Naive thymus-derived CD4-positive, alpha-beta T cell (primary cell): ENCODE measurements at regions not wholly inside any gene's neighbourhood (a gene's known extent, or its start where the extent isn't known, plus 50 kb on each side); places are given as distances from the start of the nearest gene placed in this dataset.

Experiments used
- ATAC-seq: fragments of 150-1000 bp; cut with Tn5 transposase; 2 replicates; pipeline ENCODE4 v1.10.0; 2021; ENCODE audit warnings: mild to moderate bottlenecking, moderate library complexity
- CTCF ChIA-PET: fragments of 350-600 bp; sonication (Branson Sonifier 250); formaldehyde crosslinking; loops from one replicate; lab custom pipeline; 2021; ENCODE audit warnings: antibody characterized with exemption; lab: Charles Lee
- POLR2A ChIA-PET: fragments of 350-600 bp; sonication (Branson Sonifier 250); formaldehyde crosslinking; loops from one replicate; lab custom pipeline; 2021; ENCODE audit warnings: antibody characterized with exemption, inconsistent platforms; lab: Charles Lee
- DNase-seq, 9 donors: peaks; one replicate each; pipeline versions ENCODE4 v3.0.0 to v3.0.0-alpha.2; 2020 to 2022; ENCODE audit warnings: mixed read lengths in 1 of 9
- H3K27ac ChIP-seq: one replicate; pipeline ENCODE4 v1.7.0; 2013; ENCODE audit warnings: mild to moderate bottlenecking, low read depth, low read length, moderate library complexity
- H3K27me3 ChIP-seq, 2 donors: one replicate each; pipeline ENCODE4 v1.7.0; 2013; ENCODE audit warnings: low read length in 2 of 2, mild to moderate bottlenecking in 2 of 2, moderate library complexity in 2 of 2; ENCODE audit not compliant: control insufficient read depth in 2 of 2, insufficient read depth in 2 of 2
- H3K36me3 ChIP-seq, 3 experiments: 1 replicate in 2 of 3; 2 replicates in 1 of 3; pipeline ENCODE4 v1.7.0; 2013; ENCODE audit warnings: low read length in 3 of 3, mild to moderate bottlenecking in 3 of 3, moderate library complexity in 1 of 3; ENCODE audit not compliant: insufficient read depth in 3 of 3, control insufficient read depth in 2 of 3
- H3K4me1 ChIP-seq, 2 donors: one replicate each; pipeline ENCODE4 v1.7.0; 2013; ENCODE audit warnings: low read length in 2 of 2, mild to moderate bottlenecking in 2 of 2, moderate library complexity in 1 of 2; ENCODE audit not compliant: control insufficient read depth in 2 of 2, insufficient read depth in 2 of 2
- H3K4me3 ChIP-seq: 2 replicates; pipeline ENCODE4 v1.7.0; 2013; ENCODE audit warnings: mild to moderate bottlenecking, low read length
- H3K9me3 ChIP-seq, 3 experiments: 1 replicate in 2 of 3; 2 replicates in 1 of 3; pipeline ENCODE4 v1.7.0; 2013; ENCODE audit warnings: low read length in 3 of 3; ENCODE audit not compliant: control insufficient read depth in 2 of 3
- H3K27ac Mint-ChIP-seq, 9 donors: one replicate each; pipeline ENCODE4 v1.8.0; 2020 to 2022; ENCODE audit warnings: mixed read lengths in 9 of 9, mild to moderate bottlenecking in 8 of 9, moderate library complexity in 5 of 9, inconsistent platforms in 2 of 9
- H3K27me3 Mint-ChIP-seq, 5 donors: one replicate each; pipeline ENCODE4 v1.8.0; 2021 to 2022; ENCODE audit warnings: mixed read lengths in 5 of 5, mild to moderate bottlenecking in 1 of 5
- H3K36me3 Mint-ChIP-seq, 5 donors: one replicate each; pipeline ENCODE4 v1.8.0; 2020 to 2022; ENCODE audit warnings: mixed read lengths in 5 of 5, mild to moderate bottlenecking in 3 of 5, inconsistent platforms in 1 of 5
- H3K4me1 Mint-ChIP-seq, 7 donors: one replicate each; pipeline ENCODE4 v1.8.0; 2020 to 2022; ENCODE audit warnings: mixed read lengths in 7 of 7, mild to moderate bottlenecking in 3 of 7, inconsistent platforms in 1 of 7
- H3K4me3 Mint-ChIP-seq, 10 donors: one replicate each; pipeline ENCODE4 v1.8.0; 2020 to 2022; ENCODE audit warnings: mild to moderate bottlenecking in 10 of 10, mixed read lengths in 10 of 10, moderate library complexity in 6 of 10, inconsistent platforms in 2 of 10
- H3K9me3 Mint-ChIP-seq, 11 donors: one replicate each; pipeline ENCODE4 v1.8.0; 2020 to 2022; ENCODE audit warnings: mixed read lengths in 11 of 11, mild to moderate bottlenecking in 4 of 11, inconsistent platforms in 1 of 11, moderate library complexity in 1 of 11
- intact Hi-C, 2 donors: fragments of 100-400 bp; cut with micrococcal nuclease; formaldehyde crosslinking; loops; one replicate each; pipeline ENCODE4 v1.15.1; 2023

- Histone ChIP-seq H3K9me3 (no peaks in the 10 kb centered on the region), H3K4me3 (no peak overlapping the region), H3K36me3 (no peaks in the 10 kb centered on the region), H3K4me1 (no peaks in the 10 kb centered on the region), H3K27ac (no peak overlapping the region), H3K27me3 (no peaks in the 10 kb centered on the region)
- no peak overlapping the region for H3K27ac Mint-ChIP-seq
- ChIA-PET POLR2A (no interaction called here), CTCF (no interaction called here)
- no peaks in the 10 kb centered on the region for H3K4me1 Mint-ChIP-seq
- intact Hi-C loops: no loop called here
- ATAC-seq: no peak
- no peak overlapping the region for H3K4me3 Mint-ChIP-seq
- no peaks in the 10 kb centered on the region for H3K36me3 Mint-ChIP-seq
- H3K9me3 Mint-ChIP-seq: peaks cover 0 to 7% (median 0%) of the 10 kb centered on the region in 11 donors
- DNase-seq: no peak
- no peaks in the 10 kb centered on the region for H3K27me3 Mint-ChIP-seq
Measured at GRCh38 chr4:117383468-117383867, 298.1 kb upstream of the TRAM1L1 start.

- no peaks in the 10 kb centered on the region for H3K36me3 ChIP-seq
- POLR2A ChIA-PET: no interaction called here
- Mint-ChIP-seq H3K27ac (no peak overlapping the region), H3K27me3 (no peaks in the 10 kb centered on the region), H3K36me3 (no peaks in the 10 kb centered on the region), H3K4me1 (peaks cover 0 to 1% (median 0%) of the 10 kb centered on the region in 7 donors), H3K4me3 (no peak overlapping the region), H3K9me3 (peaks cover 0 to 7% (median 0%) of the 10 kb centered on the region in 11 donors)
- H3K9me3 ChIP-seq: no peaks in the 10 kb centered on the region
- intact Hi-C loops: no loop called here
- ATAC-seq (no peak), DNase-seq (no peak)
- no peaks in the 10 kb centered on the region for H3K27me3 ChIP-seq
- CTCF ChIA-PET: no interaction called here
- no peaks in the 10 kb centered on the region for H3K4me1 ChIP-seq
- H3K4me3 ChIP-seq: no peak overlapping the region
- no peak overlapping the region for H3K27ac ChIP-seq
Measured at GRCh38 chr4:117385526-117385925, 300.1 kb upstream of the TRAM1L1 start.

GRCh38 chr4:117387072-117387471 lies 301.7 kb upstream of the TRAM1L1 start:
- DNase-seq (no peak), ATAC-seq (no peak)
- H3K9me3 Mint-ChIP-seq: peaks cover 0 to 7% (median 0%) of the 10 kb centered on the region in 11 donors
- H3K36me3 ChIP-seq: no peaks in the 10 kb centered on the region
- no peaks in the 10 kb centered on the region for H3K4me1 ChIP-seq
- H3K27me3 Mint-ChIP-seq: no peaks in the 10 kb centered on the region
- H3K9me3 ChIP-seq: no peaks in the 10 kb centered on the region
- H3K36me3 Mint-ChIP-seq: no peaks in the 10 kb centered on the region
- H3K27ac ChIP-seq: no peak overlapping the region
- CTCF ChIA-PET: no interaction called here
- H3K27ac Mint-ChIP-seq: no peak overlapping the region
- H3K4me1 Mint-ChIP-seq: peaks cover 0 to 1% (median 0%) of the 10 kb centered on the region in 7 donors
- POLR2A ChIA-PET: no interaction called here
- no peak overlapping the region for H3K4me3 Mint-ChIP-seq
- no peaks in the 10 kb centered on the region for H3K27me3 ChIP-seq
- intact Hi-C loops: no loop called here
- no peak overlapping the region for H3K4me3 ChIP-seq

GRCh38 chr4:117400039-117400835 lies 314.9 kb upstream of the TRAM1L1 start:
- CTCF ChIA-PET: no interaction called here
- no peak overlapping the region for H3K4me3 ChIP-seq
- POLR2A ChIA-PET: no interaction called here
- Mint-ChIP-seq H3K36me3 (no peaks in the 10 kb centered on the region), H3K4me1 (no peaks in the 10 kb centered on the region), H3K27ac (no peak overlapping the region), H3K4me3 (no peak overlapping the region), H3K9me3 (peaks cover 0 to 15% (median 2%) of the 10 kb centered on the region in 11 donors), H3K27me3 (no peaks in the 10 kb centered on the region)
- DNase-seq: no peak
- H3K27me3 ChIP-seq: no peaks in the 10 kb centered on the region
- H3K27ac ChIP-seq: no peak overlapping the region
- no peaks in the 10 kb centered on the region for H3K9me3 ChIP-seq
- intact Hi-C loops: no loop called here
- no peaks in the 10 kb centered on the region for H3K36me3 ChIP-seq
- ATAC-seq: no peak
- H3K4me1 ChIP-seq: no peaks in the 10 kb centered on the region

GRCh38 chr4:117412661-117413060 lies 327.3 kb upstream of the TRAM1L1 start:
- H3K4me3 Mint-ChIP-seq: no peak overlapping the region
- Histone ChIP-seq H3K27me3 (no peaks in the 10 kb centered on the region), H3K36me3 (no peaks in the 10 kb centered on the region), H3K4me1 (no peaks in the 10 kb centered on the region), H3K9me3 (no peaks in the 10 kb centered on the region), H3K4me3 (no peak overlapping the region), H3K27ac (no peak overlapping the region)
- H3K9me3 Mint-ChIP-seq: peaks cover 0 to 7% (median 0%) of the 10 kb centered on the region in 11 donors
- no peaks in the 10 kb centered on the region for H3K27me3 Mint-ChIP-seq
- no peaks in the 10 kb centered on the region for H3K36me3 Mint-ChIP-seq
- DNase-seq (no peak), ATAC-seq (no peak)
- intact Hi-C loops: no loop called here
- ChIA-PET POLR2A (no interaction called here), CTCF (no interaction called here)
- no peaks in the 10 kb centered on the region for H3K4me1 Mint-ChIP-seq
- H3K27ac Mint-ChIP-seq: no peak overlapping the region

GRCh38 chr4:117417856-117418255 lies 332.5 kb upstream of the TRAM1L1 start:
- no peaks in the 10 kb centered on the region for H3K9me3 ChIP-seq
- ATAC-seq (no peak), DNase-seq (no peak)
- Mint-ChIP-seq H3K27ac (peak overlapping the region in 1 of 9 donors; percentile 42), H3K4me1 (no peaks in the 10 kb centered on the region), H3K27me3 (no peaks in the 10 kb centered on the region), H3K36me3 (no peaks in the 10 kb centered on the region), H3K4me3 (no peak overlapping the region), H3K9me3 (peaks cover 0 to 7% (median 0%) of the 10 kb centered on the region in 11 donors)
- H3K4me3 ChIP-seq: no peak overlapping the region
- CTCF ChIA-PET: no interaction called here
- POLR2A ChIA-PET: no interaction called here
- H3K27ac ChIP-seq: no peak overlapping the region
- H3K36me3 ChIP-seq: no peaks in the 10 kb centered on the region
- intact Hi-C loops: no loop called here
- H3K4me1 ChIP-seq: no peaks in the 10 kb centered on the region
- H3K27me3 ChIP-seq: no peaks in the 10 kb centered on the region

GRCh38 chr4:117420948-117421347 lies 335.6 kb upstream of the TRAM1L1 start:
- DNase-seq (no peak), ATAC-seq (no peak)
- no peaks in the 10 kb centered on the region for H3K9me3 ChIP-seq
- Mint-ChIP-seq H3K4me3 (no peak overlapping the region), H3K9me3 (peaks cover 0 to 7% (median 0%) of the 10 kb centered on the region in 11 donors), H3K27me3 (no peaks in the 10 kb centered on the region), H3K4me1 (no peaks in the 10 kb centered on the region), H3K36me3 (no peaks in the 10 kb centered on the region), H3K27ac (no peak overlapping the region)
- no peaks in the 10 kb centered on the region for H3K36me3 ChIP-seq
- POLR2A ChIA-PET: no interaction called here
- CTCF ChIA-PET: no interaction called here
- intact Hi-C loops: no loop called here
- H3K27me3 ChIP-seq: no peaks in the 10 kb centered on the region
- no peaks in the 10 kb centered on the region for H3K4me1 ChIP-seq
- H3K4me3 ChIP-seq: no peak overlapping the region
- H3K27ac ChIP-seq: no peak overlapping the region
